Memory B cell (primary cell): ENCODE measurements at regions not wholly inside any gene's neighbourhood (a gene's known extent, or its start where the extent isn't known, plus 50 kb on each side); places are given as distances from the start of the nearest gene placed in this dataset.
"Not testable (repeated sequence)": the region's sequence is repeated elsewhere in the genome, so short reads cannot be mapped to it uniquely, and the experiment has no call there.

Experiments used
- ATAC-seq: fragments of 150-1000 bp; cut with Tn5 transposase; 2 replicates; pipeline ENCODE4 v1.10.0; 2021; ENCODE audit warnings: low read depth, mild to moderate bottlenecking, moderate library complexity
- DNase-seq, 2 donors: peaks; one replicate each; pipeline ENCODE4 v3.0.0; 2022; ENCODE audit warnings: low spot score in 2 of 2
- H3K27ac Mint-ChIP-seq: one replicate; pipeline ENCODE4 v1.8.0; 2022; ENCODE audit warnings: mild to moderate bottlenecking, moderate library complexity, mixed read lengths
- H3K27me3 Mint-ChIP-seq: one replicate; pipeline ENCODE4 v1.8.0; 2022; ENCODE audit warnings: mixed read lengths
- H3K36me3 Mint-ChIP-seq: one replicate; pipeline ENCODE4 v1.8.0; 2022; ENCODE audit warnings: mild to moderate bottlenecking, mixed read lengths
- H3K4me1 Mint-ChIP-seq: one replicate; pipeline ENCODE4 v1.8.0; 2022; ENCODE audit warnings: mixed read lengths
- H3K4me3 Mint-ChIP-seq: one replicate; pipeline ENCODE4 v1.8.0; 2022; ENCODE audit warnings: mild to moderate bottlenecking, moderate library complexity, mixed read lengths
- H3K9me3 Mint-ChIP-seq: one replicate; pipeline ENCODE4 v1.8.0; 2022; ENCODE audit warnings: mixed read lengths

DNA sequence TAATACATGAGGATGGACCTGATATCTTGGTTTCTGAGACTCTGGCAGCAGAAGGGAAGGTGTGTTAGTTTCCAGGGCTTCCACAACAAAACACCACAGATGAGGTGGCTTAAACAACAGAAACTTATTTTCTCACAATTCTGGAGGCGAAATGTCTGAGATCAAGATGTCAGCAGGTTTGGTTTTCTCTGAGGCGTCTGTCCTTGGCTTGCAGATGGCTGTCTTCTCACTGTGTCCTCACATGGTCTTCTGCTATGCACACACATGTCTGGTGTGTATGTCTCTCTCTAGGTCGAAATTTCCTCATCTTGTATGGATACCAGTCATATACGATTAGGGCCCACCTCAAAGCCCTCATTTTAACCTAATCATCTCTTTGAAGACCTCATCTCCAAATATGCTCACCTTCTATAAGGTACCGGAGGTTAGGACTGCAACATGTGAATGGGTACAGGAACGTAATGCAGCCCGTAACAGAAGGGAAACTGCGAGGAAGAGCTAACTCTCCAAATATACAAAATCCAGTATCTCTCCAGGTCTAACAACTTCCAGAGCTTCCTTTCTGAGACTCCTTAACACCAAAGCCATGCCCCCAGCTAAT is 139.8 kb upstream of the SMARCA2 start:
- ATAC-seq (no peak), DNase-seq (no peak)
- H3K36me3 Mint-ChIP-seq: no peaks in the 10 kb centered on the region
- no peak overlapping the region for H3K27ac Mint-ChIP-seq
- no peaks in the 10 kb centered on the region for H3K27me3 Mint-ChIP-seq
- H3K4me1 Mint-ChIP-seq: peaks cover 18% of the 10 kb centered on the region
- H3K9me3 Mint-ChIP-seq: peaks cover 1% of the 10 kb centered on the region
- no peak overlapping the region for H3K4me3 Mint-ChIP-seq

DNA sequence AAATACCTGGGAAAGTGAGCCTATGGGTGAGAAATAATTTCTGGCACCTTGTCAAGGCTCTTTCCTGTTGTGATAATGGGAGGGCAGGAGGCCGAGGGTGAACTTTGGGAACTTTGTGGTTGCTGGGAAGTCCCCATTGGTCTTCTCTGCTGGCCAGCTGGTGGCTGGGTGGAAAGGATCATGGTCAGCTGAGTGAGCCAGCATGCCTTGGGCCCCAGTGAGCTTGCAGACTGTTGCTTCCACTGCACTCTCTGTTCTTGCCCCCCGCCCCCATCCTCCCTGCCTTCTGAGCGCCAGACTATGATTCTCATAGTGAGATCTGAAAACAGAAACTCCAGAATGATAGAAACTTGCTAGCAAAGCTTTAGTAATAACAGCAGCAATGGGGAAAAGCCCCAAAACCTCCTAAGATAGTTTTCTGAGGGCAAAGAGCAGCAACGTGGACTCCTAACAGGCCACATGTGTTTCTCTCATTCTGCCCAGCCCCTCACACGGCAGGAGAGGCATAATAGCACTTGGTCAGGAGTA is 139.2 kb upstream of the SMARCA2 start:
- ATAC-seq: no peak
- Mint-ChIP-seq H3K9me3 (peaks cover 1% of the 10 kb centered on the region), H3K27me3 (no peaks in the 10 kb centered on the region), H3K36me3 (no peaks in the 10 kb centered on the region), H3K27ac (no peak overlapping the region), H3K4me1 (peaks cover 18% of the 10 kb centered on the region), H3K4me3 (no peak overlapping the region)
- no peak for DNase-seq

DNA sequence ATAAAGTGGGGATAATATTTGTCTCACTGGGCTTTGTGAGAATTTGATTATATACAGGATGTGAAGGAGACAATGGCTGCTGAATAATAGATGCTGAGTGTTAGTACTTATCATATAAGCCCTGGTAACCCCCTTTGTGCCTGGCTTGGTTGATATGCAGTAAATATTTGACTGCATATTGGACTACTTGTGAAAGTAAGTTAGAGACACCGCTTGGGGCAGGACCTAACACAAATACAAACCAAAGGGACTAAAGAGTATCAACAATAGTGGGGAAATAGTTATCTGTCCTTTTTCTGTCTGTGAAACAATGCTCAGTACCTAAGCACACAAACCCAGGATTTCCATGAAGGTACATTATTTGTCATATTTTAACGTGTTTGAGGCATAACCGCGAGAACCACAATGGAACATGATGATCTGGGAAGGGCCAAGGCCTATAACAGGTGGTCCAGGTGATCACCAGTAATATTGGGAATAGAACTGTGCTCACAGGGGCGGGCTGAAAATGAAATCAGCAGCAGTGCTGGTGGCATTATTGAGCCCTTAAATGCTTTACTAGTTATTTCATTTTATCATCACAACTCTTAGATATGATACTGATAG is 138.2 kb upstream of the SMARCA2 start:
- no peaks in the 10 kb centered on the region for H3K27me3 Mint-ChIP-seq
- no peak for ATAC-seq

DNA sequence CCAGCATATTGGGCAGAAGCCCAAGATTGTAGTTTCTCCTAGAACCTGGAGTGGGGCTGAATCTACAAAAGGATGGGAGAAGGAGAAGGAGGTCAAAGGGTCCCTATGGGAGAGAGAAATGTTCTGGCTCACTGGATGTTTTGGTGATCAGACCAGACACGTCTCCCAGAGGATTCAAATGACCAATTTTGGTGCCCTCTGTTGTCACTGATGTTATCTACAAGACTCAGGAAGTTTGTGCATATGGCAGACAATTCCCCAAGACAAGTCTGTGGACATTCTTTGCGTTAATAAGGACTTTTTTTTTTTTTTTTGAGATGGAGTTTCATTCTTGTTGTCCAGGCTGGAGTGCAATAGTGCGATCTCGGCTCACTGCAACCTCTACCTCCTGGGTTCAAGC is 137.2 kb upstream of the SMARCA2 start:
- no peak for ATAC-seq
- no peak for DNase-seq
- Mint-ChIP-seq H3K36me3 (no peaks in the 10 kb centered on the region), H3K27ac (no peak overlapping the region), H3K4me3 (no peak overlapping the region), H3K9me3 (peaks cover 1% of the 10 kb centered on the region), H3K27me3 (no peaks in the 10 kb centered on the region), H3K4me1 (peaks cover 18% of the 10 kb centered on the region)

More for the DNA sequence above, 138.2 kb upstream of the SMARCA2 start:
- peaks cover 1% of the 10 kb centered on the region for H3K9me3 Mint-ChIP-seq
- peaks cover 18% of the 10 kb centered on the region for H3K4me1 Mint-ChIP-seq
- H3K27ac Mint-ChIP-seq: no peak overlapping the region
- no peaks in the 10 kb centered on the region for H3K36me3 Mint-ChIP-seq
- DNase-seq: no peak
- no peak overlapping the region for H3K4me3 Mint-ChIP-seq

DNA sequence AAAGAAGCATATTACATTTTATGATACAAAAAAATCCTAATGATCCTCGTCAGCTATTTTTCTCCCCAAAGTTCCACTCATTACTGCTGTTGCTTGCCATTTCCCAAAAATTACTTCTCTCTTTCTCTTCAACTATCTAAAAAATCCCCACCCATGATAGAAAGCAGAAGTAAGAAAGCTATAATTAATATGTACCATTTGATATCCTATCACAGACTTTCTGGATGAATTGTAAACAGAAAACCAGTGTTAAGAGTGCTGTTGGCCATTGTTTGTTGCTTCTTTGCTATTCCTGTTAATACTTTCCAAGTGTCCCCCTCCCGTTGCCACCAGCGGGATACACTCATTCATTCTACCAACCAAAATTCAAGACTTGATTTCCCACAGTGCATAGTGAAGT is 136.3 kb upstream of the SMARCA2 start:
- ATAC-seq (peak; percentile 88), DNase-seq (peak in 1 of 2 donors; percentile 6)
- Mint-ChIP-seq H3K27me3 (no peaks in the 10 kb centered on the region), H3K9me3 (peaks cover 1% of the 10 kb centered on the region), H3K36me3 (no peaks in the 10 kb centered on the region), H3K27ac (no peak overlapping the region), H3K4me1 (peaks cover 18% of the 10 kb centered on the region), H3K4me3 (no peak overlapping the region)

DNA sequence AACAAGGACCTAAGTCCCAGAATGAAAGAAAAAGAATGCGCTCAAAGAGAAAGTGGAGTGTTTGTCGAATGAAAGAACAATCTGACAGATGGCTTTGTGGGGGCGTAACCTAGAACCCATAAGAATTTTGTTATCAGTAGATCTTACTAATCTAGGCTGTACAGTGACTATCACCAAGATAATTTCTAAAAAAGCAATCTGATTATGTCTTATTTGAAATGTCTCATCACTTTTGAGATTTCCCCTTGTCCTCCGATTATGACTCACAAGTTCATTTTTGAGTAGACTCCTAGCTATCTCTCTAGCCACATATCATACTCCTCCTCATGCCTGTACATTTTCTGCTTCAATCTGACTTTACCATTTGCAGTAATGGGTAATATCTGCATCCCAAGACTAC is 135.6 kb upstream of the SMARCA2 start:
- Mint-ChIP-seq H3K4me1 (peaks cover 18% of the 10 kb centered on the region), H3K9me3 (peaks cover 1% of the 10 kb centered on the region), H3K27me3 (no peaks in the 10 kb centered on the region), H3K36me3 (no peaks in the 10 kb centered on the region), H3K4me3 (no peak overlapping the region), H3K27ac (no peak overlapping the region)
- DNase-seq (no peak), ATAC-seq (no peak)

DNA sequence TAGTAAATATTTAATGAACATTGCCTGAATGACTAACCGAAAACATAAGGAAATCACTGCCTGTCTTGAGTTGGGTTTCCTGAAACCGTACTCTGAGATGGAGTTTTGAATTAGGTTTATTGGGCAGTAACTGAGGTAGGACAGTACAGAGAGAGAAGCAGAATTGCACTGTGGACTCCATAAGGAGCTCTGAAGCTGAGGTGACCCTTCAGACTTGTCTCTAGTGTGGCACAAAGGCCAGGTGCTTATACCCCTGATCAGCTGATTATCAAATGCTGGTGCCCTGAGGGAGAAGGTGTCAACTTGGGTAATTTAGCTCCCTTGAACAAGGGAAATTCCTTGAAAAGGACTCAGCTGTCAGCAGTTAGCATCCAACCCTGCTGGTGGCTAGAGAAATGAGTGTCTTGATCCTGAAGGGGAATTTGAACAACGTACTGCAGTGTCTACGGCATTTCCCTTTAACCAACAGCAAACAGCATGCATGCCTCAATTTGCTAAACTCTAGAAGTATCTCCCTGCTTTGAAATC is 135.0 kb upstream of the SMARCA2 start:
- ATAC-seq (peak; percentile 12), DNase-seq (no peak)
- Mint-ChIP-seq H3K27ac (no peak overlapping the region), H3K4me3 (no peak overlapping the region), H3K27me3 (no peaks in the 10 kb centered on the region), H3K9me3 (peaks cover 3% of the 10 kb centered on the region), H3K36me3 (no peaks in the 10 kb centered on the region), H3K4me1 (peaks cover 18% of the 10 kb centered on the region)

- Mint-ChIP-seq H3K36me3 (no peaks in the 10 kb centered on the region), H3K9me3 (peaks cover 3% of the 10 kb centered on the region), H3K27ac (no peak overlapping the region), H3K4me1 (peaks cover 5% of the 10 kb centered on the region), H3K27me3 (no peaks in the 10 kb centered on the region), H3K4me3 (no peak overlapping the region)
- DNase-seq (no peak), ATAC-seq (no peak)
These were observed 133.3 kb upstream of the SMARCA2 start for GRCh38 chr9:1881708-1882295.

DNA sequence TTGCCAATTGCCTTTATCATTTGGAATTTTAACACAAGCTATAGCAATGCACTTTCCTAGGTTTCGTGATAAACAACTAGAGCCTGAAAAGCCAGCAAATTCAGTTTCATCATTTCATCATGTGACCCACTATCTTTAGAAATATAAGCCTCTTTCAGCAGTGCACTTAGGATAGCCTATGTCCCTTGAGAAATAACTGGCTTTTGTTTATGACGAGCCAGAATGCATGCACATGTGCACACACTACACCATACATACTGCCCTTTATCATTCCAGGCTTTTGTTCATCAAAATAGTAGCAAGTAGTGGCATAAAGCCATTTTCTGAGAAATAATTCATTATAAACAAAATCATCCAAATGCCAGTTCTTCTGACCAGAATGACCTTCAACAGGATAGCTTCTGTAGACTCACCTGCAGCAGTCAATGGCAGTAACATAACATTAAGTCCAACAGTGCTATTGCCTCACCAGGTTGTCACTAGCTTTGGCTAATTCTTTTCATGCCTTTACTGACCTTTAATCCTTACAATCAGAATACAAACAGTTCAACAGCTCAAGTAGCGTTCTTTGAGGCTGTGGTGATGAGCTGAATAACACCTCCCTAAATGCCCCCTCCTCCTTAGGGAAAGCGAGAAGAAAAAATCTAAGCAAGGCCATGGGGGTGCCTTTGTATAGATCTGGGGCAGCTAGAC is 132.3 kb upstream of the SMARCA2 start:
- no peak for ATAC-seq
- DNase-seq: no peak
- H3K9me3 Mint-ChIP-seq: peaks cover 1% of the 10 kb centered on the region
- H3K27me3 Mint-ChIP-seq: no peaks in the 10 kb centered on the region
- H3K27ac Mint-ChIP-seq: no peak overlapping the region
- no peaks in the 10 kb centered on the region for H3K4me1 Mint-ChIP-seq
- no peaks in the 10 kb centered on the region for H3K36me3 Mint-ChIP-seq
- no peak overlapping the region for H3K4me3 Mint-ChIP-seq

GRCh38 chr9:1890201-1890600 is 124.9 kb upstream of the SMARCA2 start:
- Mint-ChIP-seq H3K36me3 (no peaks in the 10 kb centered on the region), H3K27me3 (no peaks in the 10 kb centered on the region), H3K4me1 (no peaks in the 10 kb centered on the region), H3K4me3 (no peak overlapping the region), H3K27ac (no peak overlapping the region), H3K9me3 (no peaks in the 10 kb centered on the region)
- DNase-seq (no peak), ATAC-seq (no peak)

GRCh38 chr9:1890816-1891215 is 124.3 kb upstream of the SMARCA2 start:
- H3K27ac Mint-ChIP-seq: no peak overlapping the region
- no peaks in the 10 kb centered on the region for H3K9me3 Mint-ChIP-seq
- DNase-seq (no peak), ATAC-seq (no peak)
- no peak overlapping the region for H3K4me3 Mint-ChIP-seq
- H3K27me3 Mint-ChIP-seq: no peaks in the 10 kb centered on the region
- no peaks in the 10 kb centered on the region for H3K36me3 Mint-ChIP-seq
- no peaks in the 10 kb centered on the region for H3K4me1 Mint-ChIP-seq

DNA sequence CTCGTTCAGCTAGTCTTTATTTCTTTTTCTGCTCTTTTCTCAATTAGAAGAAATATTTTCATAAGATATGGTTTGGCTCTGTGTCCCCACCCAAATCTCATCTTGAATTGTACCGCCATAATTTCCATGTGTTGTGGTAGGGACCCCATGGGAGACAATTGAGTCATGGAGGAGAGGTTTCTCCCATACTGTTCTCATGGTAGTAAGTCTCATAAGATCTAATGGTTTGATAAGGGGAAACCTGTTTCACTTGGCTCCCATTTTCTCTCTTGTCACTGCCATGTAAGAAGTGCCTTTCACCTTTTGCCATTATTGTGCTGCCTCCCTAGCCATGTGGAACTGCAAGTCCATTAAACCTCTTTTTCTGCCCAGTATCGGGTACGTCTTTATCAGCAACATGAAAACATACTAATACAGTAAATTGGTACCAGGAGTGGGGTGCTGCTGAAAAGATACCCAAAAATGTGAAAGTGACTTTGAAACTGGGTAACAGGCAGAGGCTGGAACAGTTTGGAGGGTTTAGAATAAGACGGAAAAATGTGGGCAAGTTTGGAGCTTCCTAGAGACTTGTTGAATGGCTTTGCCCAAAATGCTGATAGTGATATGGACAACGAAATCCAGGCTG is 112.0 kb upstream of the SMARCA2 start:
- not testable (repeated sequence) for H3K4me1 Mint-ChIP-seq, H3K4me3 Mint-ChIP-seq, H3K27me3 Mint-ChIP-seq, ATAC-seq, H3K27ac Mint-ChIP-seq, DNase-seq, H3K36me3 Mint-ChIP-seq
- H3K9me3 Mint-ChIP-seq: peaks cover 20% of the 10 kb centered on the region

GRCh38 chr9:1907465-1907864 is 107.7 kb upstream of the SMARCA2 start:
- Mint-ChIP-seq H3K27ac (no peak overlapping the region), H3K4me3 (no peak overlapping the region), H3K36me3 (peaks cover 8% of the 10 kb centered on the region), H3K4me1 (no peaks in the 10 kb centered on the region), H3K9me3 (peaks cover 13% of the 10 kb centered on the region), H3K27me3 (peaks cover 1% of the 10 kb centered on the region)
- DNase-seq: no peak
- no peak for ATAC-seq

GRCh38 chr9:1909322-1909721 is 105.8 kb upstream of the SMARCA2 start:
- peaks cover 1% of the 10 kb centered on the region for H3K27me3 Mint-ChIP-seq
- H3K36me3 Mint-ChIP-seq: peaks cover 4% of the 10 kb centered on the region
- DNase-seq (no peak), ATAC-seq (no peak)
- H3K4me1 Mint-ChIP-seq: no peaks in the 10 kb centered on the region
- no peak overlapping the region for H3K4me3 Mint-ChIP-seq
- peaks cover 5% of the 10 kb centered on the region for H3K9me3 Mint-ChIP-seq
- no peak overlapping the region for H3K27ac Mint-ChIP-seq
